Jurkat, Clone E6-1 (cell line): ENCODE measurements at regions not wholly inside any gene's neighbourhood (a gene's known extent, or its start where the extent isn't known, plus 50 kb on each side); places are given as distances from the start of the nearest gene placed in this dataset.

Source experiments
- DNase-seq: peaks from one replicate; pipeline ENCODE4 v3.0.0-alpha.2; 2011; ENCODE audit warnings: low read depth, low spot score
- H3K4me3 ChIP-seq: 2 replicates; pipeline ENCODE4 v1.5.1; 2011; ENCODE audit warnings: mild to moderate bottlenecking, low read length, control low read depth, moderate library complexity

DNA sequence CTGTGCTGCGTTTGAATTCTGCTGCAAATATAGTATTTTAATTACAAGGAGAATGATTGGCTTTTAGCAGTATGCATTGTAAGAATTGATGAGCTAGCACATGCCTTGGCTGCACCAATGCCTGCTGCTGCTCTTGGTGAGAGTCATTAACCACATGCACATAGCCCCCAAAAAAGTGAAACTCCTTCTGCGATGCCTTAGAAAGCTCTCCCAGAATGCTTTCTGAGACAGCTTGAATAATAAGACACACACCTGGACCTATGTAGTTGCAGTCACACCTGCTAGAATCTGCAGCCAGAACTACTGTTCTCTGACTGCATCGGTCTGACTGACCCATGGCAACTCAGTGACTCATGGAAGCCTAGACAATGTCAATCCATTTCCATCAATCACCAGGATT is 170.1 kb upstream of the DDX18 start:
- DNase-seq = no peak
- H3K4me3 ChIP-seq = no peak overlapping the region

DNA sequence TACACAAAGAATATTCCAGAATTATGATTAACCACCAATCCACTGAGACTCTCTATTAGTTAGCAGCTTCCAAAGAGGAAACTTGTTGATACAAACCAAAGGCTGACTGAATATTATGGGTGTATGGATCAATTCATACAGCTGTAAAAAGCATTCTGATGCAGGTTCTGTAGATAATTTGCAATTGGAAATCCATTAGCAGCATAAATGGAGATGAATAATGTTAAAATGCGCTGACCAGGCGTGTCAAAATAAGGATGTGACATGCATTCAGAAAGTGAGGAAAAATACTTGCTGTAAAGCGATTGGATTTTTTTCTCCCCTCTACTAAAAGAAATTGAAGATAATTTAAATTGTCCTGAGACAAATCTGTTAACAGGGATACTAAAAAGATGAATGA is 169.0 kb upstream of the DDX18 start:
- H3K4me3 ChIP-seq = no peak overlapping the region
- no peak for DNase-seq

DNA sequence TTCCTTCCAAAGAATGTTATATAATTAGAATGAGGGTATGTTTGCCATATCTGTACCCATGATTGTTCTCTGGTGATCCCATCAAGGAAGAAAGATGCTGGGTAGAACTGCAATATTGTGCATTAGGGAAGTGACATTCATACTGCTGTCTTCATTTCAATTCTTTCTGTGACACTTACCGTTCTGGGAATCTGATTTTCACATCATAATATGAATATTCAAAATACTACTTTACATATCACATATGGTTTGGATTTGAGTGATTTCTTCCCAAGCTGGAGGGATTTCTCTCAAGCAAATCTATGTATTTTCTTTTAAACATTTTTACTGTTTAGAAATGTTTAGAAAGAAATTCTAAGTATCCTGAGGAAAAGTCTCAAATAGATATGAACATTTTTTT is 168.4 kb upstream of the DDX18 start:
- no peak for DNase-seq
- no peak overlapping the region for H3K4me3 ChIP-seq

DNA sequence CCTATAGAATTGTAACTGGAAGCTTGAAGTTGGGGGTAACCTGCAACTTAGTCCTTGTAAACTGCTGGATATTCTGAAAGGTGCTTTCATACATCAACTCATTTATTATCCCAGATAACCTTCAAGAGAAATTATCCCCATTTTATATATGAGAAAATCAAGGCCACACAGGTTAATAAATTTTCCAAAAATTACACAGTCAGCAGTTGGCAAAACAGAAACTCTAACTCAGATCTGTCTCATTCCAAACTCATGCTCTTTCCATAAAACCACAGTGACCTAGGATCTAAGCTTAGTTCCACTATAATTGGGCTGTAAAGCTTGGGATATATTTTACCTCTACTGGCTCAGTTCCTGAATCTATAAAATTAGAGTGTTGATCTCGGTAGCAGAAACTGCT is 167.6 kb upstream of the DDX18 start:
- no peak for DNase-seq
- H3K4me3 ChIP-seq = no peak overlapping the region

DNA sequence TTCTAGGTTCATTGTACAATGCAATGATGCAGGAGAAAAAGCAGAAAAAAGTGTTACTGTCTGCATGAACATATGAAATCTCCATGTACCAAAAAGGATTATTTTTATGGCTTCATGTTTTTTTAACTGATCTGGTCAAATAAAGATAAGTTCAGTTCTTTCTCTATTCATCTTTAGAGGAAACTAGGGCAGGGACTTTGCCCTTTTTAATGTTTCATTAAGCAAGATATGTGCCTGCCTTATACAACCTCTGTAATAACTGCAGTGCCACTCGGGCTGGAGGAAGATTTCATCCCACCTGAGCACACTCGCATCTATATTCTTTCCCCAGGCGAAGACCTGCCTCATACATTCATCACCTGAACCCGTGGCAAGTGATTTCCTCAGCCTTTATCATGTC is 157.9 kb upstream of the DDX18 start:
- no peak overlapping the region for H3K4me3 ChIP-seq
- no peak for DNase-seq

DNA sequence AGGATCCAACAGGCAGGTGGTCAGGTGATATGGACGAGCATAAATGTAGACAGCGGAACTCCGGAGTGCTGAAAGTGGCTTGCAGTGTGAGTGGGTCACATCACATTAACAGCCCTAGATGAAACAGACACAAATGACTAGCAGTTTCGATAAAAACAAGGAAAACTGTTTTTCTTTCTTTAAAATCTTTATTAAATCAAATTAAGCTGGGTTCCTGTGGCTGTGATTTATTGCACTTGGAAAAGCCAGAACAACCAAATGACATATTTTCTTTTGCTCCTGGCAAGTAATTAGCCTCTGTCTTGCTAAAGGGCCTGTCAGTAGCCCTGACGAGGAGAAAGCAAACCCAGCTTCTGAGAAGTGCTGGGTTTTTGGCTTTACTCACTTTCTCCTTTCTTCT is 152.9 kb upstream of the DDX18 start:
- no peak overlapping the region for H3K4me3 ChIP-seq
- no peak for DNase-seq

DNA sequence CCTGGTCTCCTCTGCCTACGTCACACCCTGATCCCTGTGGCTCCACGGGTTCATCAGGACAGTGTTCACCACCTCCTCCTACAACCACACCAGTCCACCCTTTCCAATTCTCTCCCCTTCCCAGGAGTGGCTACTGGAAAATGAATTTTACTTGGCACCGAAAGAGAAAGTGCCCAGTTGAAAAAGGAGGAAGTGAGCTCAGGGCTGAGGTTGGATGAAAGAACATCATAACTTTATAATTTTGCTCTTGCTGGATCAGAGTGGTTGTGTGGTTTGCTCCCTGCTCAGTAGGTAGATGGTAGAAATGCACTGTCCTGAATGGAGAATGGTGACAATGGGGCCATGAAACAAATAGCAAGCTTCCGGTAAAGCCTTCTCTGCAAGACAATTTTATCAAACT is 140.3 kb upstream of the DDX18 start:
- DNase-seq = no peak
- H3K4me3 ChIP-seq = no peak overlapping the region

DNA sequence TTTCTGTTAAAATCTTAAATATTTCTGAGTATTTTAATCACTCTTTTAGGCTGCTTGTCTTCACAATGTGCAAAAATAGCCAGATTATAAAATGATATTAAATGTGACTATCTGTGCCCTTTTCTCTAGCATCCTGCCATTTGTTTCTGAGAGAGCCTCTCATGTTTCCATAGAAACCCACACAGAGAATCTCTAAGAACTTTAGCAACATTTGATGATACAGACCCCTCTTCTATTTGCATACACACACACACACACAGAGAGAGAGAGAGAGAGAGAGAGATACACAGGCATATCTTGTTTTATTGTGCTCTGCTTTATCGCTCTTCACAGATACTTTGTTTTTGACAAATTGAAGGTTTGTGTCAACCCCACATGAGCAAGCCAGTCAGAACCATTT is 134.5 kb upstream of the DDX18 start:
- no peak for DNase-seq
- no peak overlapping the region for H3K4me3 ChIP-seq

DNA sequence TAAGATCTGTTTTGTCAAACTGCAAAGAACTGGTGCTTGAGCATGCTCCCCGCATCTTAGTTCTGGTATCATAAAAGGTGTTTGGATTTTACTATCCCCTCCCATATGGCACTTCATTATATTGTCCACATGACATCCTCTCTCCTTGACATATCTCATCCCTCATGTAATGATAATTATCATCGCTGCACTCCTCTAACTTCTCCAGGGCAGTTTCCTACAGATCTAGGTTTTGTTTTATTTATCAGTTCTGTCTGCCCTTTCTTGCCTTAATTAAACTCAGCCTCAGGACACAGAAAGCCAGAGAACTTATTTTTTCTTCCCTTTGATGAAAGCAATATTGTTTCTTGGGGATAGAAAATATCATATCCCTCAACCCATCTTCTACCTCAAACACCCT is 129.6 kb upstream of the DDX18 start:
- no peak overlapping the region for H3K4me3 ChIP-seq
- DNase-seq = no peak

DNA sequence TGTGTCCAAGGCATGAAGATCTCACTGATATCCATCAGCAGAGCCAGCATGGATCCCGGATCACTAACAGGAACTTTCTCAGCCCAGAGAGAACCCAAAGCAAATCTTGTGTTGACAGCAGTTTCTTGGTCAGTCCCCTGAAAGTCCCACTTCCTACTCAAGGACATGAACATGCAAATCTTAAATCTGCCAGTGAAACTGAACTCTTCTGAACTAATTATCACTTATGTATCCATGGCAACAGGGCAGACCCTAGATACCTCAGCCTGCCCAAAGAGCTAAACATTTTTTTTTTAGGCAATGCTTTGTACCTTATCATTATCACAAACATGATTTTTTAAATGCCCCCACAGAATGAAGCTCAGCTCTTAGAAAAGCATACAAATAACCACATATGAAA is 127.8 kb upstream of the DDX18 start:
- no peak for DNase-seq
- no peak overlapping the region for H3K4me3 ChIP-seq

DNA sequence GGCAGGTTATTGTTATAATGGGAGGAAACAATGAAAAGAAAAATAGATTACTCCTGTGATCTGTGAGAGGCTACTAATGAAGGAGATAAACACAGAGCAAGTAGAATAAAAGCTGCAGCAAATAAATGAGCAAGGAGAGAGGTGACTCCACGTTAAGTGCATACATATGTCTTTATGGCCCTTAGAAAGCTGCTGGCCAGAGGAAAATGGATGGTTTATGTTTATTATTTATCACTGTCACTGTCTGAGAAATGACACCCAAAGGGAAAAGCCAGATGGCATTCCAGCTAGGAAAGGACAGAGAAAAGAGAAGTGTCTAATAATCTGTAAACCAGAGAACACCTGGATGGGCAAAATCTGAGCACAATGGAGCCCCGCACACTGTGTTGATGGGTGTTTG is 122.9 kb upstream of the DDX18 start:
- no peak for DNase-seq
- H3K4me3 ChIP-seq = no peak overlapping the region

DNA sequence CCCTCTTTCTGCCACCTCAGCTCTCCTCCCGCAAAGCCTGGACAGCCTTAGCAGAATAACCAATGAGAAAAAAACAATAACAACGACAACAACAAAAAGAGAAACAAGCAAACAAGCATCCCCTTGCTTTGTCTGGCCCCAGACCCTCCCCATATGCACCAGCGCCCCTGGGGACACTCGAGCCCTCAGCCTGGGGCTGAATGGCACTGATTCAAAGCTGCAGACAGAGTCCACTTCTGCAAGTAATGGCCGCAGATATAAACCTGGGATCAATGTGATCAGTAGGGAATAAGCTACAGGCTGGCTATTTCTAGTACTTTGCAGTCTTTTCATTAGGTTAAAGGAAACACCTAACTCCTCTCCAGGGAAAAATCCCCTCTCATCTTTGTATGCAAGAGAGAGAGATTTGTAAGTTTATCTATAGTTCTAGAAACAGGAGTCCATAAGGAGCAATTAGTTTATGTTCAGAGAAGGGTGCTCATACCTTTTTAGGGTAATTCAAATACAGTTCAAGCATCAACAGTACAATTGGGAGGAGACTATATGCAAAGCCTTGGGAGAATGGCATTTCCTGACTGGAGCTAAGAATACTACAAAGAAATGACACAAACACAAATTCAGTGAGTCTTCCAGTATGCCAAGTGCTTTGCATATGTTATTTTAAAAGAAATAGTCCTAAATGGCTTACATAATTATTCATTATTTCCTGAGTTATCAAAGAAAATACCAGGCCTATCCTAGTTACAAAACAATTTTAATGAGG is 122.3 kb upstream of the DDX18 start:
- no peak for DNase-seq
- H3K4me3 ChIP-seq = no peak overlapping the region

DNA sequence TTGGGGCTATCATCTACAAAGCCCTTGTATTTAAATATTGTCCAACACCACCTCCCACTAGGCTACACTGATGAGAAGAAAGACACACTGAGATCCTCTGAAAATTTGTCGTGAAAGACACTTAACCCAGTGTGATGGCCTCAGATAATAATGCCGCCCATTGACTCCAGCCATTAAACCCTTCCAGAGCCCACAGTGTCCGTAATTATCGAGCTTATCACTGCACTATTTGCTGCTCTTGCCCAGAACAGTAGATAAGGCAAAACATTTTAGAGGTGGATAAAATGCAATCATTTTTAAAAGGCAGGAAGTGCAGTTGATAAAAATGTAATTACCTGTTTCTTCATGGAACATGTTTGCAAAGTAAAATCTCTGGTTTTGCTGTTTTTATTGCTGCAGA is 121.3 kb upstream of the DDX18 start:
- H3K4me3 ChIP-seq = no peak overlapping the region
- DNase-seq = no peak

DNA sequence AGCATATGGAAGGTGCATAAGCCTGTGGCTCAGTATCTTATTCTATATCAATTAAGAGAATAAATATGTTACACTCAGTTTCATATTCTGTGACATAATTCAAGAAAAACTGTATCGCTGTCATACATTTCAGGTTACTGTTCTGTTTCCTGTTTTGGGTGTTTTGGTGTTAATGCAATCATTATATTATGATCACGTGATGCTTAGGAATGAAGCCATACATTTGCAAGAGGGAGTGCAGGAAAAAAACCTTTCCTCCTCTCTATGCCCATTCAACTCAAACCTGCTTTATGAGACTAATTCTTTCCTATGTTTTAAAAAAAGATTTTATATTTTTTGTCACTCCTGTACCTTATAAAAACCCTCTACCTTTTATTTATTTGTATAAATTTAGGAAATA is 120.8 kb upstream of the DDX18 start:
- DNase-seq = no peak
- no peak overlapping the region for H3K4me3 ChIP-seq

DNA sequence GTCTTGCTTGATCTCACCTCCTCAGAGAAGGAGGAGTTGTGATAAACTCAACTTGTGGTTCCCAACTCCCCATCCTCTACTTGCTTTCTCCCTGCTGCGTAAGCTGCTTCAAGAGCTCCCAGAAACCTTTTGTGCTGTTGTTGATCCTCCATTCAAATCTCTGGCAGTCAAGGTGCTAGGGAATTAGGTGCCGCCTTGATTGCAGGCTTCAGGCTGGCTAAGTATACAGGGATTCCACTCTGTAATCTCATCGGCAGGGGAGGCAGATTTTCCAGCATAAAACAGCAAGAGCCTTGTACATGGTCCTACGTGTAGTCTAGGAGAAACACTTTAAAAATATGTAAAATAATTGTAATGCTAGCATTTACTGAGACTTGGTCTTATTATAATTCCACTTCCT is 116.2 kb upstream of the DDX18 start:
- no peak for DNase-seq
- no peak overlapping the region for H3K4me3 ChIP-seq

DNA sequence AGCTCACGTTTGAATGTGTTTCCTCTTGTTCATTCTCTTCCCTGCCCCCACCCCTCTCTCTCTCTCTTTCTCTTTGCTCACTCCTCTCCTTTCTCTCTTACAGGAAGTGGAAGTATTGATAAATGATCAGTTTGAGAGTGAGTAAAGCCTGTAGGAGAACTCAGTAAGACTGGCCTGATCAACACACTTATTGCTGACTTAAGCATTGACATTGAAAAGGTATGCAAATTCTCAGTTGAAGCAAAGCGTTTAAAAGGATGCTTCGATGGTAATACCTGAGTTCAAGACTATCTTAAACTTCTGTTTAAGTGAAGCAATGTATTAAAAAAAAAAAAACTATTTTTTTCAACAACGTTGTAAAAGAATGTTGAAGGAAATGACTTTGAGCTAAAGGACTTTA is 115.7 kb upstream of the DDX18 start:
- no peak for DNase-seq
- no peak overlapping the region for H3K4me3 ChIP-seq

DNA sequence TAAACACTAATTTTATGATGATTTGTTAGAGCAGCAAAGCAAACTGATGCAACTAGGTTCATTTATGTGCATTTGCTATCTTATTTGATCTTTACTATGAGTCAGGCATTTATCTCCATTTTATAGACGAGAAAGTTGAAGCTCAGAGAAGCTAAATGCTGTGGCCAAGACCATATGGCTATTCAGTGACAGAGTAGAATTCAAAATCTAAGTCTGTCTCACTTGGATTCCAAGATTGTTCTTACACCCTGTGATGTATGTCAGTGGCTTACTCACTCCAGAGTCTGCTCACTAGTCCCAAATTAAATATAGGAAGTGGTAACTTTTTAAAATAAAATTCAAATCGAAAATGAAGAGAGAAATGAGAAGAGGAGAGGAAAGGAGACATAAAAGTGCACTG is 114.0 kb upstream of the DDX18 start:
- no peak for DNase-seq

DNA sequence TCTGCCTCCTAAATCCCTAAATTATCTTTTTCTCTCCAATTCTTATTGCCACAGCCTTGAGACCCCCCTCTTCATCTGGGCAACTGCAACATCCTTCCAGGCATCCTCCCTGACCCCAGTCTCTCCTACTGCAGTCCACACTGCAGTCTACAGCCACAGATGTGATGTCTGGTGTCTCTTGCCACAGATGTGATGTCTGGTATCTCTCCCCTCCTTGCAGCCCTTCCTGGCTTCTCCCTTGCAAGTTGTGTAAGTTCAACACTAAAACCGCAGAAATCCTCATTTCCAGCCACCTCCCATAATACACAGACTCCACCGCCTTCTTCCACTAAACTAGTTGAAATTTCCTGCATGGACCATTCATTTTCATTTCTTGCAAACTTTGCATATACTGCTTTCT is 113.1 kb upstream of the DDX18 start:
- no peak overlapping the region for H3K4me3 ChIP-seq
- no peak for DNase-seq

More for the DNA sequence above, 114.0 kb upstream of the DDX18 start:
- no peak overlapping the region for H3K4me3 ChIP-seq

DNA sequence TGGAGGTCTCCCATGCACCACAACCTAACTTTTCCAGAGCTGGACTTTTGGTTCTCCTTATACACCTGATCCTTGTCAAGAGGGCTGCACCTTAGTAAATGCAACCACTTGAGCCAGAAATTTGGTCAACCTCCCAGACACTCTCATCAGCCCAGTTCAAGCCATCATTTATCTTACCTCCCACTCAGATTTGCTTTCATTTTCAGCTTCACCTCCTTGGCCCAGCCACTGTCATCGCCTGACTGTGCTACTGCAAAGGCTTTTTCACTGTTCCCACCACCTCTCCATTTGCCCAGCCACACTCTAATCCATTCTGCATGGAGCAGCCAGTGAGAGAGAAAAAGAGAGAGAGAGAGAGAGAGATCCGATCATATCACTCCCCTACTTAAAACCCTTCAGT is 112.4 kb upstream of the DDX18 start:
- no peak for DNase-seq
- H3K4me3 ChIP-seq = no peak overlapping the region

DNA sequence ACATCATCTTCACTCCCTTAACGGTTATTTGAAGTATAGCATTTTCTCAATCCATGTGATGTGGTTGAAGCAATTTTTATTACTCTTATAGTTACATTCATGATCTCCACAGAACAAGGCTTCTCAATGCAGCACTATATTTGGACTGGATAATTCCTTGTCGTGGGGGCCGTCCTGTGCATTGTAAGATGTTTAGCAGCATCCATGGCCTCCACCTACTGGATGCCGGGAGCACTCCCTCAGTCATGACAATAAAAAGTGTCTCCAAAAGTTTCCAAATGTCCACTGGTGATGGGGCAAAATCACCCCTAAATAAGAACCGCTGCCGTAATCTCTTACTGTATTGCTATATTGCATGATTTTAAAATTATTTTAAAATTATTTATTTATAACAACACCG is 110.6 kb upstream of the DDX18 start:
- H3K4me3 ChIP-seq = no peak overlapping the region
- DNase-seq = no peak

DNA sequence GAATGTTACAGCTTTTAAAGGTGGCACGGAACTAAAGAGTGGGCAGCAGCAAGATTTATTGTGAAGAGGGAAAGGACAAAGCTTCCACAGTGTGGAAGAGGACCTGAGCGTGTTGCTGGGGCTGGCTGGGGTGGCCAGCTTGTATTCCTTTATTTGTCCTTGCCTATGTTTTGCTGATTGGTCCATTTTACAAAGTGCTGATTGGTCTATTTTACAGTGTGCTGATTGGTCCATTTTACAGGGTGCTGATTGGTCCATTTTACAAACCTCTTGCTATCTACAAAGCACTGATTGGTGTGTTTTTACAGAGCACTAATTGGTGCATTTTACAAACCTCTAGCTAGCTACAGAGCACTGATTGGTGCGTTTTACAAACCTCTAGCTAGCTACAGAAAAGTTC is 109.7 kb upstream of the DDX18 start:
- H3K4me3 ChIP-seq = no peak overlapping the region
- DNase-seq = no peak

DNA sequence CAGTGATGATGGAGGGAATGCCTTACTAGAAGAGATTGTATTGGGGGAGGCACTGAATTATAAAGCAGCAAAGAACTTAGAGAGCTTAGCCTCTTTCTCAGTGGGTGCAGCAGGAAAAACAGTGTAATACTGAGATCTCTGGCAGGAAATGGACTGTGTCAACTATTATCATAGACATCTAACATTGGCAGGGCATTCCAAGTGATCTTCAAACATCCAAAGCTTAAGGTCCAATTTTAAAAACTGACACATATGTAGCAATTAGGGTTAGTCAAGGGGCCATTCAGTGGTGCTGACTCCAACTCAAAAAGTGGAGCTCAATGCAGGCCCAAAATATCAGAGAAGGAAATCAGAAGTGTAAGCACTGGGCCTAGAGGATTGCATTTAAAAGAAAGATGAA is 106.6 kb upstream of the DDX18 start:
- H3K4me3 ChIP-seq = no peak overlapping the region
- no peak for DNase-seq
